ENCODE measurements at regions not wholly inside any gene's neighbourhood (a gene's known extent, or its start where the extent isn't known, plus 50 kb on each side); places are given as distances from the start of the nearest gene placed in this dataset.

DNA sequence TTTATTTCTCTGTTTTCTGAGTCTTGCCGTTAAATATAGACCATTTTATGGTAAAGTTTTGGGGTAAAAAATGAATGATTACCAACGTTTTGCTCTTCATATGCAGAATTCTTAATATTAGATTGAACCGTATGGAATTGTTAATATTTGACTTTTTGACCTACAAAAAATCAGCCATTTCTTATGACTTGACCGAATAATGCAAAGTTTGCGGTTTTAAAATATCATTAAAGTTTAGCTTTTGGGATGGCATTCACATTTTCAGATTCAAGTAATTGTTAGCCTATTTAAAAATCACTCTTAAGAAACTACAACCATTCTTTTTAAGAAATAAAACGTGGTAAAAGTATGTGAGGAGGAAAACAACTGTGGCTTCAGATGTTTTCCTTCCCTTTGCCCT lies 138.0 kb downstream of the HAUS1 start:
- DNase-seq (ENCODE audit: low spot score): no peak
- ATAC-seq (ENCODE audit: insufficient number of reproducible peaks, low FRiP score, low read depth): no peak
- H3K27ac ChIP-seq: no peak overlapping the region
- no peaks in the 10 kb centered on the region for H3K9me3 ChIP-seq
- H3K36me3 ChIP-seq: peaks cover 4% of the 10 kb centered on the region
- H3K4me3 ChIP-seq: no peak overlapping the region
- no peaks in the 10 kb centered on the region for H3K27me3 ChIP-seq (replicated peaks; ENCODE audit: insufficient read depth)
- TF ChIP-seq, protein P1, sequence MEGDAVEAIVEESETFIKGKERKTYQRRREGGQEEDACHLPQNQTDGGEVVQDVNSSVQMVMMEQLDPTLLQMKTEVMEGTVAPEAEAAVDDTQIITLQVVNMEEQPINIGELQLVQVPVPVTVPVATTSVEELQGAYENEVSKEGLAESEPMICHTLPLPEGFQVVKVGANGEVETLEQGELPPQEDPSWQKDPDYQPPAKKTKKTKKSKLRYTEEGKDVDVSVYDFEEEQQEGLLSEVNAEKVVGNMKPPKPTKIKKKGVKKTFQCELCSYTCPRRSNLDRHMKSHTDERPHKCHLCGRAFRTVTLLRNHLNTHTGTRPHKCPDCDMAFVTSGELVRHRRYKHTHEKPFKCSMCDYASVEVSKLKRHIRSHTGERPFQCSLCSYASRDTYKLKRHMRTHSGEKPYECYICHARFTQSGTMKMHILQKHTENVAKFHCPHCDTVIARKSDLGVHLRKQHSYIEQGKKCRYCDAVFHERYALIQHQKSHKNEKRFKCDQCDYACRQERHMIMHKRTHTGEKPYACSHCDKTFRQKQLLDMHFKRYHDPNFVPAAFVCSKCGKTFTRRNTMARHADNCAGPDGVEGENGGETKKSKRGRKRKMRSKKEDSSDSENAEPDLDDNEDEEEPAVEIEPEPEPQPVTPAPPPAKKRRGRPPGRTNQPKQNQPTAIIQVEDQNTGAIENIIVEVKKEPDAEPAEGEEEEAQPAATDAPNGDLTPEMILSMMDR (IDR thresholded peaks at IDR 0.05): no peak
- H3K4me1 ChIP-seq (ENCODE audit: control insufficient read depth in 1 of 2, low read depth in 2 of 2): peaks cover 7% of the 10 kb centered on the region in 2 donors

DNA sequence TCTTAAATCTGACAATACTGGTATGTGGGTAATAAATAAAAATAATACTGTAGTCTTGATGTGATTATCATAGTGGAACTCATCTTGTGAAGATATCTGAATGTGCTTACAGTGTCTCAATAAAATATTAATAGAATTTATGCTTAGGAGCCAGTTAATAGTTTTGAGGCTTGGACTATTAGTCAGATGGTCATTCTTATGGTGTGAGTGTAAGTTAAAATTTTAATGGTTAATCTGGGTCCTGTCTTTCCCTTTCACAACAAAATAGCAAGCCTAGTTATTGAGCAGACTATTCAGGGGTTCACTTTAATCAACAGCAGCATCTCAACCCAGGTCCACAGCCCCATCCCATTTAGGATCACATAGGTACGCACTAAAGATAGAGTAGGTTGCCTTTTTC lies 138.9 kb downstream of the HAUS1 start:
- Histone ChIP-seq H3K4me3 (no peak overlapping the region), H3K9me3 (no peaks in the 10 kb centered on the region), H3K4me1 (ENCODE audit: control insufficient read depth in 1 of 2, low read depth in 2 of 2) (peaks cover 3 to 4% of the 10 kb centered on the region in 2 donors), H3K27ac (no peak overlapping the region), H3K36me3 (peaks cover 3% of the 10 kb centered on the region), H3K27me3 (replicated peaks; ENCODE audit: insufficient read depth) (no peaks in the 10 kb centered on the region)
- ATAC-seq (ENCODE audit: insufficient number of reproducible peaks, low FRiP score, low read depth): no peak
- no peak for DNase-seq (ENCODE audit: low spot score)
- TF ChIP-seq, protein P1 (IDR thresholded peaks at IDR 0.05): no peak

DNA sequence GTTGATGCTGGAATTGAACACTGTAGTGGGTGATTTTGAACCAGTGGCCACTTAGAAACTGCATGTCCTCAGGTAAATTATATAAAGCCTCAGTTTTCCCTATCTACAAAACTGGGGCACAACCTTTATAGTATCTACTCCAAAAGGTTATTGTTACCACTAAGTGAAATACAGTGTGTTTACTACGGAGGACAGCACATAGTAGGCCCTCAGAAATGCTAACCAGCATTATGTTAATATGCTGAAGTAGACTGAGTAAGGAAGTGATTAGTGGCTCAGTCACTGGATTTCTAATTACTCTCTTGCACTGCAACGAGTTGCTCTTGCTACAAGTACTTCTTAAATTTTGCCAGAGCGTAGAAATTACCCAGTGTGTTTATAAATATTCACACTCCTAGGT lies 139.5 kb downstream of the HAUS1 start:
- TF ChIP-seq, protein P1 (IDR thresholded peaks at IDR 0.05): no peak
- no peak overlapping the region for H3K4me3 ChIP-seq
- DNase-seq (ENCODE audit: low spot score) (no peak), ATAC-seq (ENCODE audit: insufficient number of reproducible peaks, low FRiP score, low read depth) (no peak)
- peaks cover 3% of the 10 kb centered on the region for H3K36me3 ChIP-seq
- no peaks in the 10 kb centered on the region for H3K27me3 ChIP-seq (replicated peaks; ENCODE audit: insufficient read depth)
- H3K9me3 ChIP-seq: no peaks in the 10 kb centered on the region
- H3K27ac ChIP-seq: no peak overlapping the region
- H3K4me1 ChIP-seq (ENCODE audit: control insufficient read depth in 1 of 2, low read depth in 2 of 2): no peaks in the 10 kb centered on the region

DNA sequence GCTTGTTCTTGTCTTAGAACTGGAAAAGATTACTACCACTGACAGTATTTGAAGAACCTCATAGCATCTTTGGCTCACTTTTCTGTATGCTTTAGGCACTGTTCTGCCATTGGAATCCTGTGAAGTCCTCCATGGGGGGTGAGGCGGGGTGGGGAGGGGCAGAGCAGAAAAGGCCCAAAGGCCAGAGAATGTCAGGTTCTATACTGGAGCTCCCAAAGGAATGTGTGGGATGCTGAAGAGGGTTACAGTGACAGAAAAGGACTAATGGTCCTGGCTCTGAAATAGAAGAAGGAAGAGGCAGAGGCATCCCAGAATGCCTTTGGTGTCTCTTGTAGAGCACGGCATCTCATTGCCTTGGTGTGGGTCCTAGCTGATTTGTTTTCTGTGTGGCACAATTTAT lies 141.9 kb downstream of the HAUS1 start:
- Histone ChIP-seq H3K36me3 (peaks cover 3% of the 10 kb centered on the region), H3K27me3 (replicated peaks; ENCODE audit: insufficient read depth) (no peaks in the 10 kb centered on the region), H3K9me3 (no peaks in the 10 kb centered on the region), H3K4me1 (ENCODE audit: control insufficient read depth in 1 of 2, low read depth in 2 of 2) (peaks cover 8 to 16% of the 10 kb centered on the region in 2 donors), H3K4me3 (no peak overlapping the region), H3K27ac (no peak overlapping the region)
- DNase-seq (ENCODE audit: low spot score): no peak
- TF ChIP-seq, protein P1 (IDR thresholded peaks at IDR 0.05): no peak
- ATAC-seq (ENCODE audit: insufficient number of reproducible peaks, low FRiP score, low read depth): no peak

DNA sequence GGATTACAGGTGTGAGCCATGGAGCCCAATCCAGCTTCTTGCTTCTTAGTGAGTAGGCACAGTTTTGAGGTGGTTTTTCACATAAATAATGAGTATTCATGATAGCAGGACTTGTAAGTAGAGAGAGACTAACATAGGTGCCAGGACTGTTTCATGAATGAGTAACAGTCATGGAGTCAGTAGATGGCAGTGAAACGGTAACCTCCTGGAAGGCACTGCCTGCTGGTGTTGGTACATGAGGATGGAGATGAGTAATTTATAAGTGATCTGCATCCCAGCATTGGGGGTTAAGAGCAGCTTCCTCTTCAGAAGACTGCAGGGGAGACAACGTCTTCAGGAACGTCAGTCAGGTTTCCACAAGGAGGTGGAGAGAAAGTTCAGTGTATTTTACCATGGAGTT lies 143.8 kb downstream of the HAUS1 start:
- no peak for DNase-seq (ENCODE audit: low spot score)
- no peak overlapping the region for H3K4me3 ChIP-seq
- H3K27ac ChIP-seq: no peak overlapping the region
- ATAC-seq (ENCODE audit: insufficient number of reproducible peaks, low FRiP score, low read depth): no peak
- H3K9me3 ChIP-seq: no peaks in the 10 kb centered on the region
- no peaks in the 10 kb centered on the region for H3K27me3 ChIP-seq (replicated peaks; ENCODE audit: insufficient read depth)
- H3K4me1 ChIP-seq (ENCODE audit: control insufficient read depth in 1 of 2, low read depth in 2 of 2): peaks cover 10 to 27% of the 10 kb centered on the region in 2 donors
- TF ChIP-seq, protein P1 (IDR thresholded peaks at IDR 0.05): no peak
- H3K36me3 ChIP-seq: peaks cover 3% of the 10 kb centered on the region
